SK-MEL-5 (cell line): ENCODE measurements at regions not wholly inside any gene's neighbourhood (a gene's known extent, or its start where the extent isn't known, plus 50 kb on each side); places are given as distances from the start of the nearest gene placed in this dataset.

ENCODE experiments used
- DNase-seq: peaks from one replicate; pipeline ENCODE4 v3.0.0-alpha.2; 2016; ENCODE audit warnings: low read depth, low spot score
- in situ Hi-C: cut with HindIII; loops from 2 replicates; pipeline ENCODE4 v1.10.0; 2016; ENCODE audit warnings: low sequenced_read_pairs, high pct_unique_total_duplicates, low pct_unique_long_range_greater_than_20kb

GRCh38 chr5:57581772-57582171, 99.2 kb upstream of the ACTBL2 start:
- in situ Hi-C loops = no loop called here
- DNase-seq = no peak

- in situ Hi-C loops = no loop called here
- DNase-seq = peak; percentile 92
These were observed 98.6 kb upstream of the ACTBL2 start for GRCh38 chr5:57581222-57581621.

- in situ Hi-C loops = no loop called here
- DNase-seq = peak; percentile 25
These were observed 95.0 kb upstream of the ACTBL2 start for GRCh38 chr5:57577432-57578175.

DNA sequence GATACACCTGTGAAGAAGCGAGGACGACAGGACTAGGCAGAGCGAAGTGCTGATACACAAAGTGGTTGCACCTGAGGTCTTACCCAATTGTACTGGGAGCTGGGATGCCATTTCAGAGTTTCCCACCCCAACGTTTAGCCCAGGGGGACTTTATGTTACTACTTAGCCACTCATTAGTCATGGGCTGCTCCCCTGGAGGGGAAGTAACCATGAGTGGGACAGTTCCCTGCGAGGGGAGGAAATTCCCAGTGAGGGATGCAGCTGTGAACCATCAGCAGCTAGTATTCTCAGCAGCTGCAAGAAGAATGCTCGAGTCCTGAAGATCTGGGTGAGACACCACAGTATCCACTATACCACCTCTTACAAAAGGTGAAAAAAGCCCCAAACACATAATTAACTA, 93.7 kb upstream of the ACTBL2 start:
- in situ Hi-C loops = no loop called here
- no peak for DNase-seq

DNA sequence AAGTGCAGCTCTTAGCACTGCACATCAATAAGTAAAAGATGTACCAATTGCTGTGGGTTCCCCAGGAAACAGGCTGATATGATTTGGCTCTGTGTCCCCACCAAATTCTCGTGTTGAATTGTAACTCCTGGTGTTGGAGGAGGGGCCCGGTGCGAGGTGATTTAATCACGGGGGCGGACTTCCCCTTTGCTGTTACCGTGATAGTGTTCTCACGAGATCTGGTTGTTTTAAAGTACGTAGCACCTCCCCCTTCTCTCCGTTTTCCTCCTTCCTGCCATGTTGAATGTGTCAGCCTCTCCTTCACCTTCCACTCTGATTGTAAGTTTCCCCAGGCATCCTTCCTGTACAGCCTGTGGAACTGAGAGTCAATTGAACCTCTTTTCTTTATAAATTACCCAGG, 93.2 kb upstream of the ACTBL2 start:
- in situ Hi-C loops = no loop called here

DNA sequence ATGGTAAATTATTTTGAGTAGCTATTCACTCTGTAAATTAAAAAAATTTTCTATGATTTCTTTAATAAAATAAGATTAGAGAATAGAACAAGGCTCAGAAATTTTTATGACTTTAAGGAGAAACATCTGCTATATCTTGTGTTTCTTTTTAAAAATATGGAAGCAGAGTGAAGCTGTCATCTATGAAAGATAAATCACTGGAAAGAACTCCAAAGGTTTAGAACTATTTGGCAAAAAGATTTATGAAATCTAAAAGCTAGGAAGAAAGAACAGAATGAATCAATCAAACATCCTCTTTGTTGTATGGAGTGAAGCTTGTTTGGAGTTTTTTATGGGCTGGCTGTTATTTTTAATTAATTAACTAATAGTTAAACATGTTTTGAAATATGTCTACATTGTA, 89.8 kb upstream of the ACTBL2 start:
- in situ Hi-C loops = no loop called here
- DNase-seq = no peak

More for the DNA sequence above, 93.2 kb upstream of the ACTBL2 start:
- no peak for DNase-seq

GRCh38 chr5:57569601-57570000, 87.0 kb upstream of the ACTBL2 start:
- in situ Hi-C loops = no loop called here
- DNase-seq = no peak

DNA sequence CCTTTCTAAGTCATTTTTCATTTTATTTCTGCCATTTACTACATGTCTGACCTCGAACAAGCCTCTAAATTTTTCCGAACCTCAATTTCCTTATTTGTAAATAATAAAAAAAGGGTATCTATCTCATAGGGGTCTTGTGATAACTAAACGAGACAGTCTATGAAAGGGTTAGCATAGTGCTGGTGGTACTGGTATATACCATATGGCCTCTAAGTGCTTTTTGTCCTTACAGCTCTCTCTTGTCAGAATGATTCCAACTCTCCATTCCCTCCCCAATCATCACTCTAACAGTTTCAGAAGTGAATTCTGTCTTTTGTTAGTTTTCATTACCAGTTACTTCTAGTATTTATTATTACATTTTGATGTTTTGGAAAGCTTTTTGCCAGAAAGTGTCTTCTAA, 85.5 kb upstream of the ACTBL2 start:
- DNase-seq = no peak
- in situ Hi-C loops = no loop called here

GRCh38 chr5:57566914-57567313, 84.3 kb upstream of the ACTBL2 start:
- peak; percentile 45 for DNase-seq

GRCh38 chr5:57561231-57561842, 78.7 kb upstream of the ACTBL2 start:
- no peak for DNase-seq
- in situ Hi-C loops = no loop called here

More at GRCh38 chr5:57566914-57567313, 84.3 kb upstream of the ACTBL2 start:
- in situ Hi-C loops = no loop called here

- DNase-seq = no peak
- in situ Hi-C loops = no loop called here
These were observed 76.6 kb upstream of the ACTBL2 start for GRCh38 chr5:57559110-57559635.

- in situ Hi-C loops = no loop called here
- peak; percentile 97 for DNase-seq
These were observed 69.4 kb upstream of the ACTBL2 start for GRCh38 chr5:57552033-57552432.

GRCh38 chr5:57551251-57551650, 68.6 kb upstream of the ACTBL2 start:
- in situ Hi-C loops = no loop called here
- no peak for DNase-seq

GRCh38 chr5:57550132-57550531, 67.5 kb upstream of the ACTBL2 start:
- in situ Hi-C loops = no loop called here
- DNase-seq = no peak

DNA sequence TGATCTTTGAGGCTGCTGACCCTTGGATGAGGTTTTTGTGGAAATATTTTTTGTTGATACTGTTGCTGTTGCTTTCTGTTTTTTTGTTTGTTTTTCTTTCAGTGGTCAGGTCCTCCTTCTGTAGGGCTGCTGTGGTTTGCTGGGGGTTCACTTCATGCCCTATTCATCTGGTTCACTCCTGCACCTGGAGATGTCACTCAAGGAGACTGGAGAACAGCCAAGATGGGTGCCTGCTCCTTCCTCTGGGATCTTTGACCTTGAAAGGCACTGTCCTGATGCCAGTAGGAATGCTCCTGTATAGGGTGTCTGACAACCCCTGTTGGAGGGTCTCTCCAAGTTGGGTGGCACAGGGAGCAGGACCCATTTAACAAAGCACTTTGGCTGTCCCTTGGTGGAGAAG, 67.0 kb upstream of the ACTBL2 start:
- no peak for DNase-seq
- in situ Hi-C loops = no loop called here

DNA sequence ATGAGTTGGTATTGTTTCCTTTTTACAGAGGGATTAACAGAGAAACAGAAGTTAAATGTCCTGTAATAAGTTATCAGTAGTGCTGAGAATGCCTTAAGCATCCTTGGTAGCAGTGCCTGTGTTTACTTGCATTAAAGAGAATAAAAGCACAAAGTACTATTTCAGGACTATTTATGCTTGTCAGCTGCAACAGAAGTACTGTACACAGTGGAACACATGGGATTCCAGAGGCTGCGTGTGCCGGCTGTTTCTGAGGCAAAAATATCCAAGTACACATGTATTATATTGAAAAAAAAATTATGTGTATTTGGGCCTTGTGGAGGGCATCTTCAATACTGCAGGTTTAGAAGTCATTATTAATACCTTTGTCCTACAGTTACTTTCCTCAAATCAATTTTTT, 58.2 kb upstream of the ACTBL2 start:
- in situ Hi-C loops = no loop called here

GRCh38 chr5:57539281-57539701, 56.7 kb upstream of the ACTBL2 start:
- in situ Hi-C loops = no loop called here
- DNase-seq = no peak

More for the DNA sequence above, 58.2 kb upstream of the ACTBL2 start:
- no peak for DNase-seq

DNA sequence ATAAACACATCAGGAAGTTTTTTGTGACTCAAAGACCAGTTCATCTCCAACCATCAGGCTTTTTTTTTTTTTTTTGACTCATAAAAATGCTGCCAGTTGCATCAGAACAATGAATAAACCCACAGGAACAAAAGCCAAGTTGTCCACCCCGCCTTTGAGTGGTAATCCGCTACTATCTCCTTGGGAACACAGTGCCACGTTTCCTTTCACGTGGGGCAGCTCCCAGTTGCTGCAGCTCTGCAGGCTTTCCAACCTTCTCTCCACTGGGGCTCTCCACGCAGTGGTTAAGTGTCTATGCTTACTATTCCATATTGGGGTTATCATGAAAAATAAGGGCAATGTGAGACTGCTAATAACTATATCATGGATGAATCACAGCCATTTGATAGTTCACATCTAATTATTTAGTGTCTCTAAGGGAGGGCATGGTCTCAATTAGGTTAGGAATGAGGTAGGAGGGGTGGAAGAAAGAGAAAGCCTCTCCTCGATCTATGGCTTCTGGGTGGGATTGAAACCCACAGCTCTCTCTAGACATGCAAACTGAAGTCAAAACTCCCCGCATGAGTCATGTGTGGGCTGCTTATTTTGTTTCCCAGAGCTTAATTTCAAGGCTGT, 55.8 kb upstream of the ACTBL2 start:
- peak; percentile 97 for DNase-seq
- in situ Hi-C loops = no loop called here

- no peak for DNase-seq
These were observed 55.2 kb upstream of the ACTBL2 start for GRCh38 chr5:57537811-57538210.

More at GRCh38 chr5:57537811-57538210, 55.2 kb upstream of the ACTBL2 start:
- in situ Hi-C loops = no loop called here
